HUES6 (cell line): ENCODE measurements at regions not wholly inside any gene's neighbourhood (a gene's known extent, or its start where the extent isn't known, plus 50 kb on each side); places are given as distances from the start of the nearest gene placed in this dataset.

Source experiments
- H3K27ac ChIP-seq: 2 replicates; pipeline ENCODE4 v1.7.0; 2013; ENCODE audit warnings: low read depth, mild to moderate bottlenecking, low read length, inconsistent platforms
- H3K27me3 ChIP-seq: 2 replicates; pipeline ENCODE4 v1.6.1; 2013; ENCODE audit warnings: low read length; ENCODE audit not compliant: control insufficient read depth, insufficient read depth
- H3K36me3 ChIP-seq: 2 replicates; pipeline ENCODE4 v1.6.1; 2013; ENCODE audit warnings: low read length; ENCODE audit not compliant: control insufficient read depth, insufficient read depth
- H3K4me1 ChIP-seq: 2 replicates; pipeline ENCODE4 v1.6.1; 2013; ENCODE audit warnings: low read length; ENCODE audit not compliant: control insufficient read depth, insufficient read depth
- H3K4me3 ChIP-seq: 2 replicates; pipeline ENCODE4 v1.5.1; 2013; ENCODE audit warnings: low read depth, low read length
- H3K9ac ChIP-seq: one replicate; pipeline ENCODE4 v1.6.1; 2013; ENCODE audit warnings: mild to moderate bottlenecking, low read length
- H3K9me3 ChIP-seq: 2 replicates; pipeline ENCODE4 v1.6.1; 2013; ENCODE audit warnings: low read depth, low read length; ENCODE audit not compliant: control insufficient read depth, insufficient read depth

DNA sequence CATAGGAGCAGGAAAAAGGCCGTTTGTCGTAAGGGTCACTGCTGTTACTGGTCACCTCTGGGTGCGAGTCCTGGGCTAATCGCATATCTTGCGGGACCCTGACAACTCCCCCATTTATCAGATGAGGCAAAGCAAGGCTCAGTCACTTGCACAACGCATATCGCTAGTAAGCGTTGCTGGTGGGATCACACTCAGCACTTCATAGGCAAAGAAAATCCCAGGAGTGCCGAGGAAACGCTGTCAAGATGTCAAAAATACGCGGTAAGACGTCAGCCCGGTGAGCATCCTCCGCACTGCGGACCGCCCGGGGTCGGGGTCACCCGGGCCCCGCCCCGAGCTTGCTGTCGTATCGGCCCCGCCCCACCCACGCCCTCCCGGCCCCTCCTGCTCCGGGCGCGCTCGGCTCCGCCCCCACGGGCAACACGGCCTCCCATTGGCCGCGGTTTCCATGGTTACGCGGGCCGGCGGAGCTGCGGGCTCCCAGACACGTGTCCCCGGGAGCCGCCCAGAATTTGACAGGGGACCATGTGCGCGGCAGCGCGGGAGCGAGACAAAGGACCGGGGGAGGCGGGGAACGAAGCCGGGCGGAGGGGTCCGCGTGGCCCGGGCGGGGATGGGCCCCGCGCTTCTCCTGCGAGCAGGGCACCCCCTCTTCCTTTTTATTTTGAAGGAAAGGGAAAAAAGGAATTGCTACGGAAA, 80.2 kb upstream of the IER5L start:
- Histone ChIP-seq H3K9ac (no peak overlapping the region), H3K9me3 (no peaks in the 10 kb centered on the region), H3K27me3 (peaks cover 37% of the 10 kb centered on the region), H3K4me3 (peak overlapping the region; percentile 38), H3K36me3 (no peaks in the 10 kb centered on the region), H3K27ac (no peak overlapping the region), H3K4me1 (peaks cover 33% of the 10 kb centered on the region)

GRCh38 chr9:129256959-129257713, 79.1 kb upstream of the IER5L start:
- no peaks in the 10 kb centered on the region for H3K9me3 ChIP-seq

DNA sequence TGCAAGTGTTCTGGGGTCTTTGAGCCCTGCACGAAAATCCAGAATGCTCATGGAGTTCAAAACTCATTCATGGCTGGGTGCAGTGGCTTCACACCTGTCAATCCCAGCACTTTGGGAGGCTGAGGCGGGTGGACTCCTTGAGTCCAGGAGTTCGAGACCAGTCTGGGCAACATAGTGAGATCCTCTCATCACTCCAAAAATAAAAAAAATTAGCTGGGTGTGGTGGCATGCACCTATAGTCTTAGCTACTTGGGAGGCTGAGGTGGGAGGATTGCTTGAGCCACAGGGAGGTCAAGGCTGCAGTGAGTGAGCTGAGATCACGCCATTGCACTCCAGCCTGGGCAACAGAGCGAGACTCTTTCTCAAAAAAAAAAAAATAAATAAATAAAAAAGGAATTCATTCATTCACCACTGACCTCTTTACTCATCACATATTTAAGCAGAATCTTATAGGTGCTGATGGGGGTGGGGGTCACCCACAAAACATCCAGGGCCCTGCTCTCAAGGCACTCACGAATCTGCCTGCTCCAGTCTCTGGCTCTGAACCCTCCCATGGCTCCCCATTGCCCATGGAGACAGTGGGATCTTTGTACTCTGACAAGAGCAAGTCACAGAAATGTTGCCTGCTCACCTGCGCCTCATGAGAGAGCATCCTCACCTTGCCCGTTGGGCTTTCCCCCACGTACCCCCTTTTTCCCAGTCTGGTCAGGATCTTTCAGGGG, 76.7 kb upstream of the IER5L start:
- peaks cover 29% of the 10 kb centered on the region for H3K27me3 ChIP-seq
- H3K4me3 ChIP-seq = no peak overlapping the region
- no peaks in the 10 kb centered on the region for H3K36me3 ChIP-seq
- peaks cover 27% of the 10 kb centered on the region for H3K4me1 ChIP-seq
- H3K9ac ChIP-seq = no peak overlapping the region
- H3K27ac ChIP-seq = no peak overlapping the region
- no peaks in the 10 kb centered on the region for H3K9me3 ChIP-seq

More at GRCh38 chr9:129256959-129257713, 79.1 kb upstream of the IER5L start:
- Histone ChIP-seq H3K36me3 (no peaks in the 10 kb centered on the region), H3K4me1 (peaks cover 34% of the 10 kb centered on the region), H3K9ac (no peak overlapping the region), H3K27ac (no peak overlapping the region), H3K4me3 (no peak overlapping the region), H3K27me3 (peaks cover 37% of the 10 kb centered on the region)

GRCh38 chr9:129253803-129254381, 75.8 kb upstream of the IER5L start:
- Histone ChIP-seq H3K27me3 (peaks cover 21% of the 10 kb centered on the region), H3K4me3 (no peak overlapping the region), H3K9me3 (no peaks in the 10 kb centered on the region), H3K36me3 (no peaks in the 10 kb centered on the region), H3K4me1 (peaks cover 23% of the 10 kb centered on the region), H3K9ac (no peak overlapping the region), H3K27ac (no peak overlapping the region)

GRCh38 chr9:129252937-129253802, 75.1 kb upstream of the IER5L start:
- H3K4me3 ChIP-seq = no peak overlapping the region
- H3K27ac ChIP-seq = no peak overlapping the region
- H3K9ac ChIP-seq = no peak overlapping the region
- no peaks in the 10 kb centered on the region for H3K36me3 ChIP-seq
- peaks cover 19% of the 10 kb centered on the region for H3K4me1 ChIP-seq
- H3K27me3 ChIP-seq = peaks cover 16% of the 10 kb centered on the region
- no peaks in the 10 kb centered on the region for H3K9me3 ChIP-seq

DNA sequence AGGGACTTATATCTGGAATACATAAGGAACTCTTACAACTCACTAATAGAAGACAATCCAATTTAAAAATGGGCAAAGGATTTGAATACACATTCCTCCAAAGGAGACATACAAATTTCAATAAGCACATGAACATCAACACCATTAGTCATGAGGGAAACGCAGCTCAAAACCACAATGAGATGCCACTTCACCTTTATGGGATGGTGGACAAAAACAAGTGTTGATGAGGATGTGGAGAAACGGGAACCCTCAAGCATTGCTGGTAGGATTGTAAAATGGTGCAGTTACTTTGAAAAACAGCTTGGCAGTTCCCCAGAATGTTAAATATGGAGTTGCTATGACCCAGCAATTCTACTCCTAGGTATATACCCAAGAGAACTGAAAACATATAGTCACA, 72.7 kb upstream of the IER5L start:
- Histone ChIP-seq H3K27ac (no peak overlapping the region), H3K27me3 (no peaks in the 10 kb centered on the region), H3K9ac (no peak overlapping the region), H3K36me3 (no peaks in the 10 kb centered on the region), H3K4me1 (peaks cover 14% of the 10 kb centered on the region), H3K9me3 (no peaks in the 10 kb centered on the region), H3K4me3 (no peak overlapping the region)

- no peak overlapping the region for H3K4me3 ChIP-seq
- H3K36me3 ChIP-seq = no peaks in the 10 kb centered on the region
- no peak overlapping the region for H3K9ac ChIP-seq
- no peaks in the 10 kb centered on the region for H3K27me3 ChIP-seq
- no peak overlapping the region for H3K27ac ChIP-seq
- peaks cover 8% of the 10 kb centered on the region; the same call in 1 of the 2 replicates for H3K4me1 ChIP-seq
- H3K9me3 ChIP-seq = no peaks in the 10 kb centered on the region
These were observed 69.5 kb upstream of the IER5L start for GRCh38 chr9:129247285-129248153.

- Histone ChIP-seq H3K4me3 (no peak overlapping the region), H3K27ac (no peak overlapping the region)
These were observed 67.2 kb upstream of the IER5L start for GRCh38 chr9:129245276-129245675.

DNA sequence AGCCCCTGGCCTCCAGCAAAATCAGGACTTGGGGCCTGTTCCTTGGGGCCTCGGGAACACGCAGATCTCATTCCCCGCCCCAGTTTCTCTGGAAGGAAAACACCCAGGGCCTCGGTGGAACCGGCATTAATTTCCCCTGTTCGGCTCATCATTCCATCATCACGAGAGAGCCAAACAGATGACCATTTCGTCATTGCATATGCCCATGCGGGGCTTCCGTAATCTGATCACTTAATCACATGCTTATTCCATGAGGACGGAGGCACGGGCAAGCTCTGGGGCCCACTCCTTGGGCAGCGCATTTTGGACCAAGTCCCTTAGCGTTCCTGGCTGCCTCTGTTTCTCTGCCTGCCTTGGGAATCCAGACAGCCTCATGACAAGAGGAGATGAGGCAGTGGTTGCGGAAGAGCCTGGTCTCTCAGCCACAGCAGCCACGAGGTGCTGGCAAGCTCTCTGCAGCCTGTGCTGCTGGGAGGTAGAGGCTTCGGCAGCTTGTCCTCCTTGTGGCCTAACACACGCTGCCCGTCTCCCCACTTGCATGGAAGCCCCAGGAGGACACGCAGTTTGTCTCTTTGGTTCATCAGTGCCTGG, 65.0 kb upstream of the IER5L start:
- H3K27ac ChIP-seq = no peak overlapping the region
- H3K4me1 ChIP-seq = peaks cover 8% of the 10 kb centered on the region; the same call in 1 of the 2 replicates
- no peak overlapping the region for H3K9ac ChIP-seq
- no peaks in the 10 kb centered on the region for H3K27me3 ChIP-seq
- H3K4me3 ChIP-seq = no peak overlapping the region
- no peaks in the 10 kb centered on the region for H3K36me3 ChIP-seq
- H3K9me3 ChIP-seq = no peaks in the 10 kb centered on the region

More at GRCh38 chr9:129245276-129245675, 67.2 kb upstream of the IER5L start:
- Histone ChIP-seq H3K36me3 (no peaks in the 10 kb centered on the region), H3K9me3 (no peaks in the 10 kb centered on the region), H3K4me1 (peaks cover 8% of the 10 kb centered on the region; the same call in 1 of the 2 replicates), H3K9ac (no peak overlapping the region), H3K27me3 (no peaks in the 10 kb centered on the region)
